HUDEP-2 (cell line): ENCODE measurements at regions not wholly inside any gene's neighbourhood (a gene's known extent, or its start where the extent isn't known, plus 50 kb on each side); places are given as distances from the start of the nearest gene placed in this dataset.

ENCODE experiments used
- DNase-seq, 76 experiments: peaks; one replicate each; lab custom pipeline; 2025; ENCODE audit not compliant: unreplicated experiment in 76 of 76; lab: John Stamatoyannopoulos, UW

DNA sequence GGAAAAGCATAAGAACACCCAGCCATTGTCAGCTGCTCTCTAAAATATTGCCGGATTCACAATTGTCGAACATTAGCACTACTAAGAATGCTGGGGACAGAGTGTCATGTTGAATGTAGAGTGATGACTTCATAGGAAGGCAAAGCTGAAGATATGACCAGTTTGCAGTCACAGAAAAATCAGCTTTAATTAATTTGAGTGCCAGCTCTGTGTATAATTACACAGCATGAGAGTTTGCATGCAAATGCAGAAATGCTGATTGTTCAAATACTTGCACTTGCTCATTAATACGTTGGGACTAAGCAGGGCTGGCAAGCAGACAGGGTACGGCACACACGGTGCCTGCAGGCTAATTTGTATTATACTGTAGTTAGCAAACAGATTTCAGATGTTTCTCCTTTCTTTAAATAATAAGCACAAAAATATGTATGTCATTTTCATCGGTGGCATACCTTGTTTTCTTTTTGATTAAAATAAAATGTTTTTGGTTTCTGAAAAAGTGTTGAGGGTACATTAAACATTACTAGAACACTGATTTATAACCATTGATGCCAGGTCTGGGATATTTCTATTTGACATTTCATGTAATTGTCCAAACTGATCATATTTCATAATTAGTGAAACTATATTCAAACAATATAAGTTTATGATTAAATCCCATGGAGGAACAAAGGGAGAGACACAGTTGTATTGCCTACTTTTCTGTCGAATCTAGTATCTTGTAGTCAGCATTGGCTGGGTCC lies 99.8 kb upstream of the ADGRL2 start:
- DNase-seq, result no peak

DNA sequence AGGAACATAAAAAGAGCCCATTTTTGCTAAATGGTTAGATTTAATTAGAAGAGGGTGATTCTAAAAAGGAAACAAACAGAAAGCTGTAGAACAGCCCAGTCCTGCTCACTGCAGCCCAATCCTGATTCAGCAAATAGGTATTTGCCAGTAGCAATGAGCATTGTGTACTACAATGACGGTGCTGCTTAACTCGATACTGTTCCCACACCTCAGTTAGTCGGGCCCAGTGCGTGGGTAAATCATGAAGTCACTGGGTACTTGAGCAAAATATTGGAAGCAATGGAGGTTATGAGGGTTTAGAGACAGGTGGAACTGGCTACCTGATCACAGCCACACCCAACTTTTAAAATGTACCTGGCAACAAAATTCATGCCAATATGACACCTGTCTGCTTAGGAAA lies 101.5 kb upstream of the ADGRL2 start:
- no peak for DNase-seq

DNA sequence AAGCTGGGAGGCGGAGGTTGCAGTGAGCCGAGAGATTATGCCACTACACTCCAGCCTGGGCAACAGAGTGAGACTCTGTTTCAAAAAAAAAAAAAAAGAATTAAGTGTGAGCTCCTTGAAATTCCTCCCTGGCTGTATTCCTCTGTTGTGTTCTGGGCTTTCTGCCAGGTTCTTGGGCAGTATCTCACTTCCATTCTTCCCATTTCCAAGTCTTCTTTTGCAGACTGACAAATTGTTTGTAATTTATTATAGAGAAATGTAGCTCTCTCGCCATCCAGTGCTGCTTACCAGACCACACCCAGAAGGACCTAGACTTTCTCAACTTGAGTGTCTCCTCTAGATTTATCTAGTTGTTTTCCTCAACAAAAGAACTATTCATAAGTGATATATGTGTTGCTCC lies 105.0 kb upstream of the ADGRL2 start:
- DNase-seq, result no peak

DNA sequence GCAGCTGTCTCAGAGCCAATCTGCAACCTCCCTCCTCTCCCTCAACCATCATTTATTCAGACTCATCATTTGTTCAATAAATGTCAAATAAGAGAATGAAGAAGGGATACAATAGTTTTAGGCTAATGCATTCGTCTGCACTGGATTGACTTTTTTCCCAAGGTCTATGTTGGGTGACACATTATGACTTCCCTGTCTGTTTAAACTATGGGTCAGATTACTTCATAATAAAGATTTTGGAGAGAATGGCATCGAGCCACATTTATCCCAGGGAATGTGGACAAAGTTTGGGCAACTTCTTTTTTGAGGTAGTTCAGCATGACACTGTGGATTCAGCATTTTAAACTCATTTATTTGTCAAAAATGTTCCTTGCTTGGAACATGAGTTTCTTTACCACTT lies 107.4 kb upstream of the ADGRL2 start:
- no peak for DNase-seq

DNA sequence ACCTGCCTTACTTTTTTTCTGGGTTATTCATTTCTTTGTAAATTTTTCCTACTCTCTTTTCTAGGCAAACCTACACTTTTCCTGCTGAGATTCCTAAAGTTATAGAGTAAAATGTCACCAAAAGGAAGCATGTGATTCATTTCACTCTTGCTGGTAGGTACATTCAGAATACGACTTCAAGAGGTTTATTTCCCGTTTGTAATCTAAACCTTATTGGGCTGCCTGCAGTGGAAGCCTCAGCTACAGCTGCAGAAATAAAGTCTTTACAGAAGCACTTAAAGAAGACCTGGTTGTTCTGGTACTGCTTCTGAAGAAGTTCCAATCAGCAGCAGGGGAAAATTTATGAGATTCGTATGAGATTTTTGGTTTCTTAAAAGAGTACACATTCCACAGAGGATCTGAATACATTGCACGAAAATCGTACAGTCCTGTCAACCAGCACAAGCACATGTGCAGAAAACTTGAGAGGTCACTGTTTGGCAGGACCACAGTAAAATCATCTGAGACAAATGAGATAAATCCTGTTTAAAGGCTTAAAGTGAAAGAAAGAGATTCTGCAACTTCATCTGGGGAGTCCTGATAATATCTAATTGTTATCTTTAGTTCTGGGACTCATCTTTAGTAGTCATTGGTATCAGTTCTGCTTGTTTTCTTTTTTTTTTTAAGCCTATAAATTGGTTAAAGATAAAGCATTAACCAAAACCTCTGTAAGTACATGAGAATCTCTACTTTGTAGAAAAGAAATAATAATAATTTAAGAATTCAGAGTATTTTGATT lies 109.9 kb upstream of the ADGRL2 start:
- DNase-seq, result no peak

DNA sequence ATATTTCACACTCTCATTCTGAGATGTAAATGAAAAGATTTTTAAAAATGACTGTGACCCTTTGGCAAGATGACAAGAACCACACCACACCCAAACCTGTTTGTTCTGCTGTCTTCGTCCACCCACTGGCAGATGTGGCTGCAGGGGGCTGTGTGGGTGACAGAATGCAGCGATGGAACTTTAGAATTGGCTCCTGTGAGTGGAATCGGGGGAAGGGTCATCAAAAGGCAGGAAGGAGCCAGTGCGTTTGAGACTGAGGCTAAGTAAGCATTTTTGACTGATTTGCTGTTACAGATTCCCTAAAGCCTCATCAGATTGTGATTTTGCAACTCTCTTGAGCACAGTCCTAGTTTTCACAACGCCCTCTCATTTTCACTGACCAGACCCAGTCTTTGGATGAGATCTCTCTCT lies 111.2 kb upstream of the ADGRL2 start:
- no peak for DNase-seq

DNA sequence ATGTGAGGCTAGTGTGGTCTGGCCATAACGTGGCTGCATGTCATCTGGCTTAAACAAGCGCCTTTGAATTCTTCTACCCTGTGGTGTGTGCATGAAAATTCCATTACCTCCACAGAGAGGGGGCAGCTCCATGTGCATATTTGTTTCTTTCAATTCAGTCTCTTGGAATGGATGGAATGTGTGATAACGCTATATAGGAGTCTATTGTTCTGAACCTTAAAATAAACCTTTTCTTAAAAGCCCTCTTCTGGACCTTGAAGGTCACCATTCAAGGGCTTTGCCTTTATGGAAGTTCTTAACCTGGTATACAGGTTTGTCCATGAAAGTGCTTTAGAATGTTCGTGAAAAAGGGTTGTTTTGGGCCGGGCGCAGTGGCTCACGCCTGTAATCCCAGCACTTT lies 118.2 kb upstream of the ADGRL2 start:
- DNase-seq, result no peak

DNA sequence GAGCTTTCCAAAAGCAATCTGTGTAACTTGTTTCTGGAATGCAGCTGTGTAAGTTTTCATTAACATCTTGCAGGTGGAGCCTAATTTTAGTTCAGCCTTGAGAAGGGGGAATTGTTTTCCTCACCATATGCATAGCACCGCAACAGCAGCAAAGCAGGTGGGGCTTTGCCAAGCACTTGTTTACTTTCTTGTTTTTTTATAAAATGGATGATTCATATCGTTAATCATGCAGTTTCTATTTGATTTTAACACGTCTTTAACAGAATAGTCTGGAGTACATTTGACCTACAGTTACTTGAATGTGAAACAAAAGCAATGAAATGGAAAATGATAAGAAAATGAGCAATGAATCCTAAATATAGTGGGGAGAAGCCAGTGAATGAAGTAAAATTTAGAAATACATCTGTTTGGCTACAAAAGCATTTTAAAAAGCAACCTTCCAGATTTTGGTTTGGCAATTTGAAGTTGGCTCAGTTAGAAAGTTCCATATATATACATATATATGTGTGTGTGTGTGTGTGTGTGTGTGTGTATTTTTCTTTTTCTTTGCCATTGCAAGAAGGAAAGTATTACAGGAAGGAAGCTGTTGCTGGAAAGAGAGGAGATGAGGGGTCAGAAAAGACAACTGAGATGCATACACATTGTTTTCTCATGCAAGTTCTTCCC lies 119.0 kb upstream of the ADGRL2 start:
- DNase-seq, result no peak

DNA sequence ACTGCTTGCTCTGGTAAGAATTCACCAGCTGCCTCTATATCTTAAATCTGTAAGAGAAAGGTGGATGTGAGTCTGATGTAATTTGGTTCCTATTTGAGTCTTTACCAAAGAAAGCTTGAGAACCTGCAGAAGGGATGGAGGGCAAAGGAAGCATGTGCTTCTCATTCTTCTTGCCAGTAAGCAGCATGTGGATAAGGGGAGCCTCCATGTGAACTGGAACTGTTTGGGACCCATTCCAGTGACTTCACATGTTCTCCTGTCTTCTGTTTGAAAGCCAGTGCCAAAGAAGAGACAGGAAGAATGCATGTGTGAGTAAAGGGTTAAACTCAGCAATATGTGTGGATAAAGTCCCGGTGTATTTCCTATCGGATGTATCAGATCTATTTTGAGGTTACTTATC lies 119.6 kb upstream of the ADGRL2 start:
- DNase-seq, result no peak

DNA sequence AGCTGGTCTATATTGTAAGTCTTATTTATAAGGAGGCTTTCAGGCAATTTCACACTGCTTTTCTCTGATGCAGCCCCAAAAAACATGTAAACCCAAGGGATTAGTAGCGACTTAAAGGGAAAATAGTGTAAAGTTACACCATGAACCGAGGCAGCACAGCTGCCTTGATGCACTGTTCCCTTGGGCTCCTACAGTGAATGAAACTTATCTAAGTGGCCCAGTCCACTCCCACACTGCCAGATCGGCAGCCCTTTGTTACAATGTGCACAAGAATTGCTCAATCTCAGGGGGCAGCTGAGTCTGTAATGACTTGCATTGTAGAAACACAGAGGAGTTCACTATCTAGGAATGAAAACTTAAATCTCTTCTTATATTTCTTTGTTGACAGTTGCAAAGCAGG lies 120.8 kb upstream of the ADGRL2 start:
- DNase-seq, result no peak

DNA sequence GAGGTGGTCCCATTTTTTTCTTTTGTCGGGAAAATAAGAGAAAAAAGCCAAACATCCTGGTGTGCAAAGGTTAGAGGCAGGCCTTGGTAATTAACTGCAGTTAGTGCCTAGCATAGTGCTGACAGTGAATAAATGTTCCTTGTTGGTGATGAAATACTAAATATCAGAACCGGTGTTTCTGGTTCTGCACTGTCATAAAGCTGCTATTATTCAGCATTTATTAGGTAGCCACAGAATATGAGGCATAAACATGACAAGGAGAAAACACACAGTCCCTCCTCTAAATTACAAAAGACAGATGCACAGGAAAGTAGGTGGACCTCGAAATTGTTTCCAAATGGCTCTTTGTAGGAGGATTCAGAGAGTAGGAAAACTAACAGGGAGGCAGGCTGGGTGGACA lies 122.0 kb upstream of the ADGRL2 start:
- DNase-seq, result no peak

DNA sequence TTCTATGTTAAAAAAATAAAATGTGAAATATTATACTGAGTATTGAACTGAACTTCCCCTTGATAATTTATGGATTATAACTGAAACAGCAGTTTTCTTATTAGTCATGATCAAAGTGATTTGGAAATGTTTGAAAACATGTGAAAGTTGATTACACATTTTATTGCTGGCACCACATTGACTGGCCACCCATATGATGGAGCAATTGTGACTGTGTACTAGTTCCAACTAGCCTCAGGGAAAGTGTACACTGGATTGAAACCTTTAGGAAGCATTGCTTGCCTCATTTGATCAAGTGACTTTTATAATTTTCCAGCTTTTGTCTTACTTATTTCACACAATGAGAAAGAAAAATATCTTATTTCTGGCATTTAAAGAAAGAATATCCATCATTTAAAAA lies 128.0 kb upstream of the ADGRL2 start:
- no peak for DNase-seq

DNA sequence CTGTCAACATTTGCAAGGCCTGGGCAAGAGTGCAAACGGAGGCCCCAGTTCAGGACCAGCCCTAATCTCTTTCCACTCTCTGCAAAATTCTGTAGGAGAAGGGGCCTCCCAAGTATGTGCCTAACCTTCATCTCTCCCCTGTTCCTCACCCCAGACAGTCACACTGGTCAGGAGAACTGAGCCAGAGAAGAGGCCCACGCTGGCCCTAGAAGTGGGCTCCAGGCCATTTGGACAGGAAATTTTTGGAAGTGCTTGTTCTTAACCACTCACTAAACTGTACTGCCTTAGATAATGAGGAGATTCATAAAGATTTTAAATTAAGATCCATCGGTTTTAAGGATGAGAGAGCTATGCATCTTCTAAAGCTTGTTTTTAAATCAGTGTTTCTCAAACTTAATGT lies 129.7 kb upstream of the ADGRL2 start:
- DNase-seq, result no peak

DNA sequence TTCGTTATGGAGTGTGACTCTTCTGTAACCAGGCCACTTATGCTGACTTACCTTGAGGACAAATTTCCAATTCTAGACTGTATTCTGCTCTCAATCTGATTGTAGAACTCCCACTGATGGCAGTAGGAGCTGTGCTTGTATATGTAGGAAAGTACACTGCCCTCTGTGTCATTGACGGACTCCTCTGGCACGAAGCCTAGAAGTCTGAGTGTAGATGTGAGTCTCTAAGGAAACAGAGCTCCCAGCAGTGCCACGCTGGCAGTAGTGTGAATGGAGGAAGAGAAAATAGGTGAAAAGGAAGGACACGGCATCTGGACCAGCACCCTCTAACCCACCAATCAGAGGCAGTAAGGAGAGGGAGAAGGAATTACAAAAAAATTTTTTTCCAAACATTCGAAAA lies 130.4 kb upstream of the ADGRL2 start:
- no peak for DNase-seq

DNA sequence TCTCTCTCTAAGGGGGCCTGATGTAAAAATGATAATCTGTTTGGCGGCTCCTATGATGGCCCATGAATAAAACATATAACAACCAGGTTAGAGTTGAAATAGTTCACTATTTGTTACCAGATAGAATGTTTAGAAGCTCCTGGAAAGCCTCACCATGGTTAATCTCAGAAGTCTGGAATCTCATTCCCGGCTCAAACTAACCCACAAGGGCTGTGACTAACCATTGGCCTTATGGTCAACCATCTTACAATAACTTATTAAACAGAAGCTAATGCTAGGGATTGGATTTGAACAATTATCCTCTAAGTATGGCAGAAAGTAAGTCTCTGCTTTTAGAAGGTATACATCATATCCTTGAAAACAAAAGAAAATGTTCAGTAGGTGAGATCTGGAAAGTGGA lies 134.1 kb upstream of the ADGRL2 start:
- no peak for DNase-seq

DNA sequence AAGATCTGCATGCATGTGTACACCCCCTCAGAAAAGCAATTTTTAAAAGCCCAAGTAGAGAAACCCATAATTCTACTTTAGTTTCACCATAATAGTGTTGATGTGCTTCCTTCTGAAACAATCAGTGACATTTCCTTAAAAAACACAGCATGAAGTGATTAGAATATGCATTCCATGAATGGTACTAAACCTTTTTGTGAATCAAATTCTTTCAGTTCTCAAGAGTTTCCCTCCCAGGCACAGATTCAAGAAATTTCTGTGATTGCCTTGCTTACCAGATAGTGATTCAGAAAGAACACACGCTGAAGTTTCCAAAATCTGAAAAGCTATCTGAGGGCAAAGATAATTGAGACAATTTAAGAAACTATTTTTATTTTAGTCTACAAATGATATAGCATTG lies 136.4 kb upstream of the ADGRL2 start:
- DNase-seq, result no peak

DNA sequence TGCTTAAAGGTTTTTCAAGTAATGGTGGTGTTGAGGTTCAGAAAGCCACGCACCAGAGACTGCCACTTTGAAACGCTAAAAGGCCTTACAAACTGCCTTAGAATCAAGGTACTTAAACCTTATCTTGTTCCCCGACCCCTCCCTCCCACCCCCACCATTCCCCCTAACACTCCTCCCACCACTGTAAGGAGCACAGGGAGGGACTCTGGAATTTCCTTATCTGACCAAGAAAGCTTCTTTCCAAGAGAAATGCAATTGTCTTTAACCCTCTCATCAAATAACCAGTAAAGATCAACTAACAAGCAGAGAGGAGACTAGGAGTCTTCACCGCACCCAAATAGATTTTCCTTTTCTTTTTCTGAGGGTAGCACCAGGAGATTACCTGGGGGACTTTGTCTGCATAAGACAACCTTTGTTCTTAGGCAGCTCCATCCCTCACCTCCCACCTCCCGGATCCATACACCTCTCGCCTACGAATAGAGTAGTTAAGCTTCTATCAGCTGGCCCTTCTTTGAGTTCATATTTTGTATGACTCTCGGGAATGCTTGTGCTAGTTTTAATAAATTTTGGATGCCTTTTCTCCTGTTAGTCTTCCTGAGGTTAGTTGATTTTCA lies 137.7 kb upstream of the ADGRL2 start:
- no peak for DNase-seq

DNA sequence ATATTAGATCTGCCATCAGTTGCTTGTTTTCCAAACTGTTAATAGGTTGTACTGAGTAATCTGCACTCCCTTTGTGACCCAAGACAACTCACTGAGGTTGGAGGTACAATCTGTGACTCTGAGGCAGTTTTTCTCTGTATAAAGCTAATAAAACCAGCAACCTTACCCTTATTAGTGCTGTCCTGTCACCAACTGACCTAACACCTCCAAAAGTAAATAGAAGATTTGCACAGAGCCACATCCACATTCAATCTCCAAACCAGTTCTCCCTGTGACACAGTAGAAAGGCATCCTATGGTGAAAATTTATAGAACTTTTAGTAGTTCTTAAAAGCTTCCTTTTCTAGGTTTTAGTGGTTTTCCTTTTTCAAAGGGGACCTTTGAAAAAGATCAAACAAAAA lies 140.4 kb upstream of the ADGRL2 start:
- no peak for DNase-seq

DNA sequence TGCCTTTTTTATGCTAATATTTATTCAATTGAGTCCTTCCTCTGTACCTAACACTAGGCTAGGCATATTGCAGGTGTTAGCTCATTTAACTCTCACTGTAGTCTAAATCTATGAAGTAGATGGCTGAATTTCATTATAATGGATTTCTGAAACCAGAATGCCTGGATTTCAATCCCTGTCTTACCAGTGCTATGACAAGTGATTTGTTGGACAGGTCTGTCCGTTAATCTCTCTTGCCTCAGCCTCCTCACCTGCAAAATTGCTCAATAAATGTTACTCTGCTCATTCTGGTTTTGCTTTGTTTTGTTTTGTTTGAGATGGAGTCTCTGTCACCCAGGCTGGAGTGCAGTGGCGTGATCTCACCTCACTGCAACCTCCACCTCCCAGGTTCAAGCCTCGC lies 146.1 kb upstream of the ADGRL2 start:
- no peak for DNase-seq

DNA sequence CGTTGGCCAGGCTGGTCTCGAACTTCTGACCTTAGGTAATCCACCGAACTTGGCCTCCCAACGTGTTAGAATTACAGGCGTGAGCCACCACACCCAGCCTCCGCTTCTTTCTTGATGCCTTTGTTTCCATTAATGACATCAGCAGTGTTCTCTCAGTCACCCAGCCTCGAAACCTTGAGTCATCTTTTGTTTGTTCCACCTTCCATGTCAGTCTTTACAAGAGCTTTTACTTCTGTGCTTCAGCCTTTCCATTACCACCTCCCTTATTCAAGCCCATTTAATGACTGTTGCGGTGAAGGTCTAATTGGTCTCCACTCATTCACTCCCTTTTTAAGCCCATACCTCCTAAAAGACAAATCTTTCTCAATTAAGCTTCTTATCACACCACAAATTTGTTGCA lies 146.6 kb upstream of the ADGRL2 start:
- no peak for DNase-seq

DNA sequence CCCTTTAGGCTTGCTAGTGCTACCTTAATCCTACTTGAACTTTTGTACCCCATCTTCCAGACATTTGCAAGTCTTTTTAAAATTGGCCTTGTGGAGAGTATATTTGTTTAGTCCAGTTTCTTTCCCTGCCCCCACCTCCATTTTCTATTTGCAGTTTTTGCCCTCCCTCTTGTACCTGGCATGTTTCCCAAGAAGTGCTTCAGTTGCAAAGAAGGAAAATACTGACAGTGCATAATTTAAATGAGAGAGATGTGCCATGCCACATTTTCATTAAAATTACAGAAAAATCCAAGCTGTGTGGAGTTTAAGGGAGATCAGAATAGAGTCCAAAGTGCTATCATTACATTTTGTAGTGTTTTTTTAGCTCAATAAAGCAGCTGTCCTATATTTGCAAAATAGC lies 150.0 kb upstream of the ADGRL2 start:
- no peak for DNase-seq

DNA sequence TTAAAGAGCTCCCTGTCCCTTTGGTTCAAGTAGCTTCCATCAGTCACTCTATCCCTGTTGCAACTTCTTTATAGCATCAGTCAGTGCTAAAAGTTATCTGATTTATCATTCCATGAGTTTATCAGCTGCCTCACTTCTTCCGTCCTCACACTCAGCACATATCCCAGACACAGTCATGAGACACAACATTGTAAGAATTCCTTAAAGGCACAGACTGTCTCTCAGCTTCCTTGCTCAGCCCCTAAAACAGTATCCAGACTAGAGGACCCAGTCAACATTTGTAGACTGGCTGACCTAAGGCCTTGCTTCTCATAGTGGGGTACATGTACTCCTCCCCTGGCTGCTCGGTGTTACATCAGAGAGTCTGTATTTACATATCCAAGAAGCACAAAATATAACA lies 164.9 kb upstream of the ADGRL2 start:
- no peak for DNase-seq
